ENCODE measurements at regions not wholly inside any gene's neighbourhood (a gene's known extent, or its start where the extent isn't known, plus 50 kb on each side); places are given as distances from the start of the nearest gene placed in this dataset.

- TF ChIP-seq BRCA1 (IDR thresholded peaks at IDR 0.05; ENCODE audit: low read depth, low read length), result no peak
- TF ChIP-seq, protein P1, sequence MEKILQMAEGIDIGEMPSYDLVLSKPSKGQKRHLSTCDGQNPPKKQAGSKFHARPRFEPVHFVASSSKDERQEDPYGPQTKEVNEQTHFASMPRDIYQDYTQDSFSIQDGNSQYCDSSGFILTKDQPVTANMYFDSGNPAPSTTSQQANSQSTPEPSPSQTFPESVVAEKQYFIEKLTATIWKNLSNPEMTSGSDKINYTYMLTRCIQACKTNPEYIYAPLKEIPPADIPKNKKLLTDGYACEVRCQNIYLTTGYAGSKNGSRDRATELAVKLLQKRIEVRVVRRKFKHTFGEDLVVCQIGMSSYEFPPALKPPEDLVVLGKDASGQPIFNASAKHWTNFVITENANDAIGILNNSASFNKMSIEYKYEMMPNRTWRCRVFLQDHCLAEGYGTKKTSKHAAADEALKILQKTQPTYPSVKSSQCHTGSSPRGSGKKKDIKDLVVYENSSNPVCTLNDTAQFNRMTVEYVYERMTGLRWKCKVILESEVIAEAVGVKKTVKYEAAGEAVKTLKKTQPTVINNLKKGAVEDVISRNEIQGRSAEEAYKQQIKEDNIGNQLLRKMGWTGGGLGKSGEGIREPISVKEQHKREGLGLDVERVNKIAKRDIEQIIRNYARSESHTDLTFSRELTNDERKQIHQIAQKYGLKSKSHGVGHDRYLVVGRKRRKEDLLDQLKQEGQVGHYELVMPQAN (conservative IDR thresholded peaks at IDR 0.05), result no peak
Observed at GRCh38 chrX:928606-929005, 283.8 kb downstream of the CRLF2 start.
